Ascending aorta (tissue), 2 donors: ENCODE measurements at regions not wholly inside any gene's neighbourhood (a gene's known extent, or its start where the extent isn't known, plus 50 kb on each side); places are given as distances from the start of the nearest gene placed in this dataset.

ENCODE experiments used
- DNase-seq, 2 donors: peaks; one replicate each; pipeline ENCODE4 v3.0.0-alpha.2; 2019; ENCODE audit warnings: low spot score in 2 of 2
- H3K27ac ChIP-seq, 2 donors: fragments of 200-600 bp; sonication (generic); one replicate each; pipeline ENCODE4 v1.5.1; 2016 to 2017; ENCODE audit warnings: mild to moderate bottlenecking in 1 of 2
- H3K27me3 ChIP-seq: fragments of 200-600 bp; sonication (generic); one replicate; pipeline ENCODE4 v1.5.1; 2017
- H3K36me3 ChIP-seq, 2 donors: fragments of 200-600 bp; sonication (generic); one replicate each; pipeline ENCODE4 v1.5.1; 2016
- H3K4me1 ChIP-seq, 2 donors: fragments of 200-600 bp; sonication (generic); one replicate each; pipeline ENCODE4 v1.5.1; 2016 to 2017; ENCODE audit warnings: mild to moderate bottlenecking in 1 of 2
- H3K4me3 ChIP-seq, 2 donors: fragments of 200-600 bp; sonication (generic); one replicate each; pipeline ENCODE4 v1.5.1; 2016 to 2017; ENCODE audit warnings: mild to moderate bottlenecking in 1 of 2
- H3K9me3 ChIP-seq, 2 donors: fragments of 200-600 bp; sonication (generic); one replicate each; pipeline ENCODE4 v1.5.1; 2016
- CTCF ChIP-seq, 3 experiments: fragments of 200-600 bp in 2 of 3; fragments of 450-650 bp in 1 of 3; sonication (generic) in 2 of 3; IDR thresholded peaks; one replicate each; pipeline ENCODE4 v1.5.1; 2016 to 2019; ENCODE audit warnings: antibody characterized with exemption in 3 of 3, mild to moderate bottlenecking in 1 of 3, moderate library complexity in 1 of 3
- intact Hi-C: fragments of 100-400 bp; cut with DNase I; formaldehyde crosslinking; loops from one replicate; pipeline ENCODE4 v1.15.1; 2023

GRCh38 chr2:216959433-216959832 lies 99.6 kb upstream of the TNP1 start:
- intact Hi-C loops, result no loop called here
- no peak for TF ChIP-seq CTCF (IDR thresholded peaks at IDR 0.05)
- H3K27ac ChIP-seq, result no peak overlapping the region
- H3K36me3 ChIP-seq, result no peaks in the 10 kb centered on the region
- H3K9me3 ChIP-seq, result peaks cover 0 to 9% of the 10 kb centered on the region in 2 donors
- no peaks in the 10 kb centered on the region for H3K4me1 ChIP-seq
- DNase-seq, result no peak
- no peaks in the 10 kb centered on the region for H3K27me3 ChIP-seq
- no peak overlapping the region for H3K4me3 ChIP-seq

GRCh38 chr2:216956820-216957493 lies 97.1 kb upstream of the TNP1 start:
- H3K4me3 ChIP-seq, result no peak overlapping the region
- no peaks in the 10 kb centered on the region for H3K27me3 ChIP-seq
- intact Hi-C loops, result no loop called here
- no peaks in the 10 kb centered on the region for H3K4me1 ChIP-seq
- DNase-seq, result no peak
- H3K36me3 ChIP-seq, result no peaks in the 10 kb centered on the region
- TF ChIP-seq CTCF (IDR thresholded peaks at IDR 0.05), result no peak
- H3K27ac ChIP-seq, result no peak overlapping the region
- peaks cover 0 to 16% of the 10 kb centered on the region in 2 donors for H3K9me3 ChIP-seq

GRCh38 chr2:216951171-216951570 lies 91.3 kb upstream of the TNP1 start:
- H3K27ac ChIP-seq, result no peak overlapping the region
- H3K27me3 ChIP-seq, result no peaks in the 10 kb centered on the region
- no peaks in the 10 kb centered on the region for H3K36me3 ChIP-seq
- H3K4me1 ChIP-seq, result no peaks in the 10 kb centered on the region
- intact Hi-C loops, result no loop called here
- no peak overlapping the region for H3K4me3 ChIP-seq
- no peak for TF ChIP-seq CTCF (IDR thresholded peaks at IDR 0.05)
- DNase-seq, result no peak
- H3K9me3 ChIP-seq, result peaks cover 0 to 16% of the 10 kb centered on the region in 2 donors

GRCh38 chr2:216950547-216950946 lies 90.7 kb upstream of the TNP1 start:
- H3K4me3 ChIP-seq, result no peak overlapping the region
- H3K9me3 ChIP-seq, result peaks cover 0 to 16% of the 10 kb centered on the region in 2 donors
- intact Hi-C loops, result no loop called here
- H3K27ac ChIP-seq, result peak overlapping the region in 1 of 2 donors; percentile 42
- H3K4me1 ChIP-seq, result no peaks in the 10 kb centered on the region
- H3K27me3 ChIP-seq, result no peaks in the 10 kb centered on the region
- no peaks in the 10 kb centered on the region for H3K36me3 ChIP-seq
- no peak for DNase-seq
- no peak for TF ChIP-seq CTCF (IDR thresholded peaks at IDR 0.05)

- no peaks in the 10 kb centered on the region for H3K4me1 ChIP-seq
- intact Hi-C loops, result no loop called here
- no peak for TF ChIP-seq CTCF (IDR thresholded peaks at IDR 0.05)
Measured at GRCh38 chr2:216949700-216950413, 90.0 kb upstream of the TNP1 start.

More at GRCh38 chr2:216949700-216950413, 90.0 kb upstream of the TNP1 start:
- H3K9me3 ChIP-seq, result peaks cover 0 to 11% of the 10 kb centered on the region in 2 donors
- H3K27ac ChIP-seq, result peak overlapping the region in 1 of 2 donors; percentile 42
- no peak overlapping the region for H3K4me3 ChIP-seq
- DNase-seq, result no peak
- H3K27me3 ChIP-seq, result no peaks in the 10 kb centered on the region
- H3K36me3 ChIP-seq, result no peaks in the 10 kb centered on the region
